ENCODE measurements at regions not wholly inside any gene's neighbourhood (a gene's known extent, or its start where the extent isn't known, plus 50 kb on each side); places are given as distances from the start of the nearest gene placed in this dataset.

- no peak for TF ChIP-seq KDM2A (CRISPR knock-in tag; IDR thresholded peaks at IDR 0.05; ENCODE audit: borderline replicate concordance, low read depth)
- TF ChIP-seq ZNF337 (CRISPR knock-in tag; IDR thresholded peaks at IDR 0.05; ENCODE audit: borderline replicate concordance, low read depth): no peak
Measured at GRCh38 chr9:27933210-27934025, 360.1 kb upstream of the C9orf72 start (continued).

- in situ Hi-C loops (cut with HindIII; ENCODE audit: extremely low pct_ligation_motif_present, low pct_unique_long_range_greater_than_20kb): no loop called here
- ATAC-seq: no peak
- no peak for TF ChIP-seq AHR (CRISPR knock-in tag; IDR thresholded peaks at IDR 0.05)
- TF ChIP-seq PRMT3 (CRISPR knock-in tag; IDR thresholded peaks at IDR 0.05; ENCODE audit: borderline replicate concordance, low read depth): no peak
- no peak for TF ChIP-seq DNMT1 (CRISPR knock-in tag; IDR thresholded peaks at IDR 0.05)
- no peak for TF ChIP-seq SNAPC4 (CRISPR knock-in tag; IDR thresholded peaks at IDR 0.05)
- no peak for TF ChIP-seq SOX5 (CRISPR knock-in tag; IDR thresholded peaks at IDR 0.05; ENCODE audit: borderline replicate concordance)
- TF ChIP-seq TRIM24 (CRISPR knock-in tag; IDR thresholded peaks at IDR 0.05): no peak
- no peak for TF ChIP-seq HNF1B (CRISPR knock-in tag; IDR thresholded peaks at IDR 0.05)
- no peak for TF ChIP-seq ZSCAN21 (CRISPR knock-in tag; IDR thresholded peaks at IDR 0.05; ENCODE audit: borderline replicate concordance)
Measured at GRCh38 chr9:27934471-27934870, 361.2 kb upstream of the C9orf72 start.

More at GRCh38 chr9:27934471-27934870, 361.2 kb upstream of the C9orf72 start:
- Histone ChIP-seq H3K9me3 (ENCODE audit: low read length) (no peaks in the 10 kb centered on the region), H3K4me3 (replicated peaks in 1 of 3; ENCODE audit: insufficient read depth in 1 of 3, low read depth in 2 of 3, low read length in 3 of 3) (no peak overlapping the region), H3K4me1 (ENCODE audit: insufficient read depth, low read length) (peaks cover 11% of the 10 kb centered on the region), H3K9ac (ENCODE audit: insufficient read depth, low read depth, low read length) (no peak overlapping the region), H3K4me2 (ENCODE audit: low read depth, low read length) (no peak overlapping the region), H3K36me3 (replicated peaks in 1 of 2; ENCODE audit: control insufficient read depth in 1 of 2, insufficient read depth in 2 of 2, low read length in 2 of 2) (no peaks in the 10 kb centered on the region), H3K27me3 (ENCODE audit: control insufficient read depth in 1 of 2, insufficient read depth in 2 of 2, low read length in 2 of 2) (no peaks in the 10 kb centered on the region), H3K79me2 (ENCODE audit: insufficient read depth, low read length) (no peaks in the 10 kb centered on the region), H4K20me1 (ENCODE audit: insufficient read depth, low read length) (no peaks in the 10 kb centered on the region), H2AFZ (ENCODE audit: low read length) (no peak overlapping the region), H3K27ac (ENCODE audit: extremely low read length, insufficient read depth, low read length) (no peak overlapping the region)
- intact Hi-C loops (cut with micrococcal nuclease; ENCODE audit: unreplicated experiment): no loop called here
- WGBS (ENCODE audit: low lambda C conversion rate): 41% methylated on average over 5 of the region's 5 CpGs
- FAIRE-seq (no peak), DNase-seq (ENCODE audit: low spot score) (no peak)
- BruUV-seq (replicated peaks): no TSS peak
- ChIA-PET POLR2A (no interaction called here), CTCF (ENCODE audit: low intra/inter-chr PET ratio, low total read pairs) (no interaction called here)
